ENCODE measurements at regions not wholly inside any gene's neighbourhood (a gene's known extent, or its start where the extent isn't known, plus 50 kb on each side); places are given as distances from the start of the nearest gene placed in this dataset.

GRCh38 chr3:103693831-103694230 lies 1259.0 kb downstream of the ZPLD1 start:
- no peak for DNase-seq

- DNase-seq: no peak
These were observed 1263.8 kb downstream of the ZPLD1 start for GRCh38 chr3:103698646-103699045.

GRCh38 chr3:103699228-103699627 lies 1264.4 kb downstream of the ZPLD1 start:
- no peak for DNase-seq

- no peak for DNase-seq
These were observed 1270.8 kb downstream of the ZPLD1 start for GRCh38 chr3:103705641-103706040.

GRCh38 chr3:103706671-103707070 lies 1271.9 kb downstream of the ZPLD1 start:
- no peak for DNase-seq

- DNase-seq: no peak
These were observed 1276.9 kb downstream of the ZPLD1 start for GRCh38 chr3:103711670-103712069.

- no peak for DNase-seq
These were observed 1277.6 kb downstream of the ZPLD1 start for GRCh38 chr3:103712320-103713008.

- no peak for DNase-seq
These were observed 1294.7 kb downstream of the ZPLD1 start for GRCh38 chr3:103729547-103729946.

- no peak for DNase-seq
These were observed 1295.9 kb downstream of the ZPLD1 start for GRCh38 chr3:103730744-103731143.

GRCh38 chr3:103752986-103753385 lies 1318.2 kb downstream of the ZPLD1 start:
- no peak for DNase-seq

GRCh38 chr3:103767635-103768034 lies 1332.8 kb downstream of the ZPLD1 start:
- no peak for DNase-seq

GRCh38 chr3:103785017-103785416 lies 1350.2 kb downstream of the ZPLD1 start:
- DNase-seq: no peak

GRCh38 chr3:103785537-103785936 lies 1350.7 kb downstream of the ZPLD1 start:
- no peak for DNase-seq

GRCh38 chr3:103786296-103786695 lies 1351.5 kb downstream of the ZPLD1 start:
- no peak for DNase-seq

GRCh38 chr3:103787164-103787871 lies 1352.5 kb downstream of the ZPLD1 start:
- no peak for DNase-seq

- DNase-seq: no peak
These were observed 1353.1 kb downstream of the ZPLD1 start for GRCh38 chr3:103787879-103788278.

GRCh38 chr3:103791786-103792515 lies 1357.1 kb downstream of the ZPLD1 start:
- no peak for DNase-seq

- DNase-seq: no peak
These were observed 1359.8 kb downstream of the ZPLD1 start for GRCh38 chr3:103794656-103795055.

GRCh38 chr3:103796068-103796467 lies 1361.3 kb downstream of the ZPLD1 start:
- DNase-seq: no peak

- no peak for DNase-seq
These were observed 1369.0 kb downstream of the ZPLD1 start for GRCh38 chr3:103803787-103804186.

- no peak for DNase-seq
These were observed 1375.4 kb downstream of the ZPLD1 start for GRCh38 chr3:103810167-103810566.

GRCh38 chr3:103813955-103814354 lies 1379.1 kb downstream of the ZPLD1 start:
- no peak for DNase-seq

- DNase-seq: no peak
These were observed 1383.6 kb downstream of the ZPLD1 start for GRCh38 chr3:103818398-103818797.

- no peak for DNase-seq
These were observed 1384.0 kb downstream of the ZPLD1 start for GRCh38 chr3:103818800-103819199.
